ENCODE measurements at regions not wholly inside any gene's neighbourhood (a gene's known extent, or its start where the extent isn't known, plus 50 kb on each side); places are given as distances from the start of the nearest gene placed in this dataset.
"Not testable (repeated sequence)": the region's sequence is repeated elsewhere in the genome, so short reads cannot be mapped to it uniquely, and the experiment has no call there.

GRCh38 chr5:125685771-125686170 lies 737.4 kb upstream of the GRAMD2B start:
- Histone ChIP-seq H3K9me3 (ENCODE audit: control insufficient read depth in 2 of 2, insufficient read depth in 1 of 2, low read depth in 1 of 2, low read length in 1 of 2) (no peaks in the 10 kb centered on the region), H3K27ac (ENCODE audit: low read depth in 2 of 2, low read length in 1 of 2) (no peak overlapping the region), H3K27me3 (ENCODE audit: control insufficient read depth in 1 of 2, insufficient read depth in 2 of 2, low read length in 2 of 2) (no peaks in the 10 kb centered on the region), H3K4me1 (ENCODE audit: control insufficient read depth in 2 of 2, insufficient read depth in 2 of 2, low read length in 1 of 2) (no peaks in the 10 kb centered on the region), H3K4me3 (ENCODE audit: low read depth in 1 of 2, low read length in 2 of 2) (no peak overlapping the region), H3K36me3 (ENCODE audit: control insufficient read depth in 2 of 2, insufficient read depth in 2 of 2, low read length in 1 of 2) (no peaks in the 10 kb centered on the region)

GRCh38 chr5:125691738-125692530 lies 731.3 kb upstream of the GRAMD2B start:
- H3K27me3 ChIP-seq (ENCODE audit: control insufficient read depth in 1 of 2, insufficient read depth in 2 of 2, low read length in 2 of 2); H3K4me1 ChIP-seq (ENCODE audit: control insufficient read depth in 2 of 2, insufficient read depth in 2 of 2, low read length in 1 of 2); H3K27ac ChIP-seq (ENCODE audit: low read depth in 2 of 2, low read length in 1 of 2); H3K4me3 ChIP-seq (ENCODE audit: low read depth in 1 of 2, low read length in 2 of 2); H3K36me3 ChIP-seq (ENCODE audit: control insufficient read depth in 2 of 2, insufficient read depth in 2 of 2, low read length in 1 of 2); H3K9me3 ChIP-seq (ENCODE audit: control insufficient read depth in 2 of 2, insufficient read depth in 1 of 2, low read depth in 1 of 2, low read length in 1 of 2): not testable (repeated sequence)
- 82 to 89% methylated on average over 7 of the region's 7 CpGs for WGBS, 2 donors

- WGBS, 2 donors: 52 to 58% methylated on average over 4 of the region's 4 CpGs
- no peak overlapping the region for H3K4me3 ChIP-seq (ENCODE audit: low read depth in 1 of 2, low read length in 2 of 2)
- H3K4me1 ChIP-seq (ENCODE audit: control insufficient read depth in 2 of 2, insufficient read depth in 2 of 2, low read length in 1 of 2): no peaks in the 10 kb centered on the region
- H3K9me3 ChIP-seq (ENCODE audit: control insufficient read depth in 2 of 2, insufficient read depth in 1 of 2, low read depth in 1 of 2, low read length in 1 of 2): no peaks in the 10 kb centered on the region
- H3K36me3 ChIP-seq (ENCODE audit: control insufficient read depth in 2 of 2, insufficient read depth in 2 of 2, low read length in 1 of 2): no peaks in the 10 kb centered on the region
- H3K27ac ChIP-seq (ENCODE audit: low read depth in 2 of 2, low read length in 1 of 2): no peak overlapping the region
- no peaks in the 10 kb centered on the region for H3K27me3 ChIP-seq (ENCODE audit: control insufficient read depth in 1 of 2, insufficient read depth in 2 of 2, low read length in 2 of 2)
These were observed 727.1 kb upstream of the GRAMD2B start for GRCh38 chr5:125695996-125696655.

- Histone ChIP-seq H3K27me3 (ENCODE audit: control insufficient read depth in 1 of 2, insufficient read depth in 2 of 2, low read length in 2 of 2) (no peaks in the 10 kb centered on the region), H3K27ac (ENCODE audit: low read depth in 2 of 2, low read length in 1 of 2) (no peak overlapping the region), H3K36me3 (ENCODE audit: control insufficient read depth in 2 of 2, insufficient read depth in 2 of 2, low read length in 1 of 2) (no peaks in the 10 kb centered on the region), H3K4me3 (ENCODE audit: low read depth in 1 of 2, low read length in 2 of 2) (no peak overlapping the region), H3K9me3 (ENCODE audit: control insufficient read depth in 2 of 2, insufficient read depth in 1 of 2, low read depth in 1 of 2, low read length in 1 of 2) (no peaks in the 10 kb centered on the region), H3K4me1 (ENCODE audit: control insufficient read depth in 2 of 2, insufficient read depth in 2 of 2, low read length in 1 of 2) (no peaks in the 10 kb centered on the region)
- WGBS, 2 donors: 57 to 62% methylated on average over 2 of the region's 2 CpGs
These were observed 726.4 kb upstream of the GRAMD2B start for GRCh38 chr5:125696762-125697161.

- Histone ChIP-seq H3K27me3 (ENCODE audit: control insufficient read depth in 1 of 2, insufficient read depth in 2 of 2, low read length in 2 of 2) (no peaks in the 10 kb centered on the region), H3K4me1 (ENCODE audit: control insufficient read depth in 2 of 2, insufficient read depth in 2 of 2, low read length in 1 of 2) (no peaks in the 10 kb centered on the region), H3K9me3 (ENCODE audit: control insufficient read depth in 2 of 2, insufficient read depth in 1 of 2, low read depth in 1 of 2, low read length in 1 of 2) (no peaks in the 10 kb centered on the region), H3K4me3 (ENCODE audit: low read depth in 1 of 2, low read length in 2 of 2) (no peak overlapping the region), H3K36me3 (ENCODE audit: control insufficient read depth in 2 of 2, insufficient read depth in 2 of 2, low read length in 1 of 2) (no peaks in the 10 kb centered on the region), H3K27ac (ENCODE audit: low read depth in 2 of 2, low read length in 1 of 2) (no peak overlapping the region)
- WGBS, 2 donors: 58 to 75% methylated on average over 1 of the region's 1 CpG
These were observed 724.8 kb upstream of the GRAMD2B start for GRCh38 chr5:125698420-125698819.

GRCh38 chr5:125699860-125700259 lies 723.3 kb upstream of the GRAMD2B start:
- Histone ChIP-seq H3K4me3 (ENCODE audit: low read depth in 1 of 2, low read length in 2 of 2) (no peak overlapping the region), H3K4me1 (ENCODE audit: control insufficient read depth in 2 of 2, insufficient read depth in 2 of 2, low read length in 1 of 2) (no peaks in the 10 kb centered on the region), H3K27me3 (ENCODE audit: control insufficient read depth in 1 of 2, insufficient read depth in 2 of 2, low read length in 2 of 2) (no peaks in the 10 kb centered on the region), H3K36me3 (ENCODE audit: control insufficient read depth in 2 of 2, insufficient read depth in 2 of 2, low read length in 1 of 2) (no peaks in the 10 kb centered on the region), H3K9me3 (ENCODE audit: control insufficient read depth in 2 of 2, insufficient read depth in 1 of 2, low read depth in 1 of 2, low read length in 1 of 2) (no peaks in the 10 kb centered on the region), H3K27ac (ENCODE audit: low read depth in 2 of 2, low read length in 1 of 2) (no peak overlapping the region)
- 18 to 22% methylated on average over 2 of the region's 2 CpGs for WGBS, 2 donors

- no peaks in the 10 kb centered on the region for H3K9me3 ChIP-seq (ENCODE audit: control insufficient read depth in 2 of 2, insufficient read depth in 1 of 2, low read depth in 1 of 2, low read length in 1 of 2)
- no peaks in the 10 kb centered on the region for H3K4me1 ChIP-seq (ENCODE audit: control insufficient read depth in 2 of 2, insufficient read depth in 2 of 2, low read length in 1 of 2)
- WGBS, 2 donors: 21 to 24% methylated on average over 8 of the region's 8 CpGs
- no peak overlapping the region for H3K27ac ChIP-seq (ENCODE audit: low read depth in 2 of 2, low read length in 1 of 2)
- H3K27me3 ChIP-seq (ENCODE audit: control insufficient read depth in 1 of 2, insufficient read depth in 2 of 2, low read length in 2 of 2): no peaks in the 10 kb centered on the region
- no peaks in the 10 kb centered on the region for H3K36me3 ChIP-seq (ENCODE audit: control insufficient read depth in 2 of 2, insufficient read depth in 2 of 2, low read length in 1 of 2)
- no peak overlapping the region for H3K4me3 ChIP-seq (ENCODE audit: low read depth in 1 of 2, low read length in 2 of 2)
These were observed 722.8 kb upstream of the GRAMD2B start for GRCh38 chr5:125700380-125700861.

GRCh38 chr5:125703616-125704015 lies 719.6 kb upstream of the GRAMD2B start:
- no peaks in the 10 kb centered on the region for H3K36me3 ChIP-seq (ENCODE audit: control insufficient read depth in 2 of 2, insufficient read depth in 2 of 2, low read length in 1 of 2)
- no peaks in the 10 kb centered on the region for H3K9me3 ChIP-seq (ENCODE audit: control insufficient read depth in 2 of 2, insufficient read depth in 1 of 2, low read depth in 1 of 2, low read length in 1 of 2)
- no peaks in the 10 kb centered on the region for H3K4me1 ChIP-seq (ENCODE audit: control insufficient read depth in 2 of 2, insufficient read depth in 2 of 2, low read length in 1 of 2)
- no peaks in the 10 kb centered on the region for H3K27me3 ChIP-seq (ENCODE audit: control insufficient read depth in 1 of 2, insufficient read depth in 2 of 2, low read length in 2 of 2)
- H3K27ac ChIP-seq (ENCODE audit: low read depth in 2 of 2, low read length in 1 of 2): no peak overlapping the region
- no peak overlapping the region for H3K4me3 ChIP-seq (ENCODE audit: low read depth in 1 of 2, low read length in 2 of 2)

- no peaks in the 10 kb centered on the region for H3K4me1 ChIP-seq (ENCODE audit: control insufficient read depth in 2 of 2, insufficient read depth in 2 of 2, low read length in 1 of 2)
- no peaks in the 10 kb centered on the region for H3K9me3 ChIP-seq (ENCODE audit: control insufficient read depth in 2 of 2, insufficient read depth in 1 of 2, low read depth in 1 of 2, low read length in 1 of 2)
- H3K27me3 ChIP-seq (ENCODE audit: control insufficient read depth in 1 of 2, insufficient read depth in 2 of 2, low read length in 2 of 2): no peaks in the 10 kb centered on the region
- no peak overlapping the region for H3K27ac ChIP-seq (ENCODE audit: low read depth in 2 of 2, low read length in 1 of 2)
- WGBS, 2 donors: 60 to 85% methylated on average over 1 of the region's 1 CpG
- no peak overlapping the region for H3K4me3 ChIP-seq (ENCODE audit: low read depth in 1 of 2, low read length in 2 of 2)
- no peaks in the 10 kb centered on the region for H3K36me3 ChIP-seq (ENCODE audit: control insufficient read depth in 2 of 2, insufficient read depth in 2 of 2, low read length in 1 of 2)
These were observed 718.3 kb upstream of the GRAMD2B start for GRCh38 chr5:125704888-125705287.

GRCh38 chr5:125708583-125708982 lies 714.6 kb upstream of the GRAMD2B start:
- no peaks in the 10 kb centered on the region for H3K4me1 ChIP-seq (ENCODE audit: control insufficient read depth in 2 of 2, insufficient read depth in 2 of 2, low read length in 1 of 2)
- no peaks in the 10 kb centered on the region for H3K36me3 ChIP-seq (ENCODE audit: control insufficient read depth in 2 of 2, insufficient read depth in 2 of 2, low read length in 1 of 2)
- WGBS, 2 donors: 84 to 87% methylated on average over 2 of the region's 2 CpGs
- no peak overlapping the region for H3K27ac ChIP-seq (ENCODE audit: low read depth in 2 of 2, low read length in 1 of 2)
- no peak overlapping the region for H3K4me3 ChIP-seq (ENCODE audit: low read depth in 1 of 2, low read length in 2 of 2)
- no peaks in the 10 kb centered on the region for H3K9me3 ChIP-seq (ENCODE audit: control insufficient read depth in 2 of 2, insufficient read depth in 1 of 2, low read depth in 1 of 2, low read length in 1 of 2)
- no peaks in the 10 kb centered on the region for H3K27me3 ChIP-seq (ENCODE audit: control insufficient read depth in 1 of 2, insufficient read depth in 2 of 2, low read length in 2 of 2)

All from esophagus (tissue), 2 donors.